ENCODE measurements at regions not wholly inside any gene's neighbourhood (a gene's known extent, or its start where the extent isn't known, plus 50 kb on each side); places are given as distances from the start of the nearest gene placed in this dataset.

- DNase-seq, result no peak
Measured at GRCh38 chr16:72399811-72400210, 227.9 kb upstream of the PMFBP1 start.

- no peak for DNase-seq
Measured at GRCh38 chr16:72397876-72398275, 225.9 kb upstream of the PMFBP1 start.

GRCh38 chr16:72394526-72394925 lies 222.6 kb upstream of the PMFBP1 start:
- DNase-seq, result no peak

DNA sequence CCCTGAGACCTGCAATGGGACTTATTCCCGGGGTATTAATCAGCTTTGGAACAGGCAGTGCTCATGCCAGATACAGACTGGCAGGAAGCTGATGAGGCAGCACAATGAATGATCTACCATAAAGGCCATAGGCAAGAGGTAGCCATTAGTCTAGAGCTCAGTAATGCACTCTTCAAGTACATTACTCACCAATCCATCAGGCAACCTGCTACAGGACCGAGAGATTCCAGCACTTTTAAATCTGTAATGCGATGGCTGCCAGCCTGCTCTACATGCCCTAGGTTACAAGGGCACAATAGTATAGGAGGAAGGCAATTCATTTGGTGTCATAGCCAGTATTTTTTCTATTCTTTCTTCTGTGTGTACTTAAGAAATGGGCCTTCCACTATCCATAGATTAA lies 217.8 kb upstream of the PMFBP1 start:
- DNase-seq, result no peak

- DNase-seq, result no peak
Measured at GRCh38 chr16:72388007-72388406, 216.1 kb upstream of the PMFBP1 start.

GRCh38 chr16:72384651-72385050 lies 212.7 kb upstream of the PMFBP1 start:
- no peak for DNase-seq

GRCh38 chr16:72380283-72380682 lies 208.3 kb upstream of the PMFBP1 start:
- no peak for DNase-seq

DNA sequence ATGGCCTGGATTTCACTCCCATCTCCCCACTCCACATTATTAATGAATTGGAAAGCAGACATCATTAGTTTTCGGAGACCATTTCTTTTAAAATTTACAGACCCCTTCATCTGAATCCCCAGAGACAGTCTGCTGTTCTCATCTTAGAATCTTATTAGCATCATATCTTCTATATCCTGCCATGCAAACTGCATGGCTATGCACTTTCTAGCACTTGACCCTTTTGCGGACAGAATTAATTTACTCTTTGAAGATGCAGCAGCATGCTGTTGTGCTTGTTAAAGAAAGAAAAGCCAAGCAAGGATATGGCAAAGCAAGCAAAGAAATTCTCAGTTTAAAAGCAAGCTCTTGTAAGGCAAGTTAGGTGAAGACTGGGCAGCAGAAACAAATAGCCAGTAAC lies 201.2 kb upstream of the PMFBP1 start:
- DNase-seq, result no peak

GRCh38 chr16:72372087-72373045 lies 200.4 kb upstream of the PMFBP1 start:
- DNase-seq, result no peak

- no peak for DNase-seq
Measured at GRCh38 chr16:72371307-72372086, 199.5 kb upstream of the PMFBP1 start.

DNA sequence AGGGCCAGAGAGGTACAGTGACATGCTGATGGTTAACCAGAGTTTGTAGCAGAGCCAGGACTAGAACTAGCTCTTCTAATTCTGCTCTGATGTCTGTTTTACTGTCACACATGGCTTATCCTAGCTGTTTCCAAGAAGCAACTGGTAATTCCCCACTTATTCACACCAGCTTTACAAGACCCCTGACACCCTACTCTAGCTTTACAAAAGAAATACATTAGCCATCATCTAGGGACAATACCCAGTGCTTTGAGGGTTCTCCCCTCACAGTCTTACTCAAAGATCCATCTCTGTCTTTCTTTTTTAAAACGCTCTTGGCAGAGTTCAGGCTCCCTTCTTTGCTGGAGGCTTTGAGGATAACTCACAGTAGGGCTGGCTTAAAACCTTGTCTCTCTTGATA lies 197.3 kb upstream of the PMFBP1 start:
- no peak for DNase-seq

- DNase-seq, result no peak
Measured at GRCh38 chr16:72367851-72368250, 195.9 kb upstream of the PMFBP1 start.

- DNase-seq, result no peak
Measured at GRCh38 chr16:72362973-72363372, 191.0 kb upstream of the PMFBP1 start.

- DNase-seq, result no peak
Measured at GRCh38 chr16:72362476-72362875, 190.5 kb upstream of the PMFBP1 start.

- DNase-seq, result no peak
Measured at GRCh38 chr16:72357910-72358309, 186.0 kb upstream of the PMFBP1 start.

GRCh38 chr16:72355561-72355960 lies 183.6 kb upstream of the PMFBP1 start:
- no peak for DNase-seq

DNA sequence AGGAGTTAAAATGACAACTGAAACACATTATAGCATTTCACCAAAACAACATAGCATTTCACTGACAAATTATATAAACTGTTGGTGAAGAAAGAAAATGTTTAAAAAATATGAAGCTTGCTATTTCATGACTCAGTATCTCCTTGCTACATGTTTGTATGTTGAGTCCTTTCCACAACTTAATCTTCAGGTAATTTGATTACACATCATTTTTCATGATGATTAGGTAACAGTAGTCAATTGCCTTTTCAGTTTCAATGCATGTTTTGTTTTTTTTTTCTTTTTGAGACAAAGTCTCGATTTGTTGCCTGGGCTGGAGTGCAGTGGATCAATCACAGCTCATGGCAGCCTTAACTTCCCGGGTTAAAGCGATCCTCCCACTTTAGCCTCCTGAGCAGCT lies 177.8 kb upstream of the PMFBP1 start:
- DNase-seq, result no peak

GRCh38 chr16:72332926-72333325 lies 161.0 kb upstream of the PMFBP1 start:
- DNase-seq, result no peak

GRCh38 chr16:72324578-72324977 lies 152.6 kb upstream of the PMFBP1 start:
- DNase-seq, result no peak

DNA sequence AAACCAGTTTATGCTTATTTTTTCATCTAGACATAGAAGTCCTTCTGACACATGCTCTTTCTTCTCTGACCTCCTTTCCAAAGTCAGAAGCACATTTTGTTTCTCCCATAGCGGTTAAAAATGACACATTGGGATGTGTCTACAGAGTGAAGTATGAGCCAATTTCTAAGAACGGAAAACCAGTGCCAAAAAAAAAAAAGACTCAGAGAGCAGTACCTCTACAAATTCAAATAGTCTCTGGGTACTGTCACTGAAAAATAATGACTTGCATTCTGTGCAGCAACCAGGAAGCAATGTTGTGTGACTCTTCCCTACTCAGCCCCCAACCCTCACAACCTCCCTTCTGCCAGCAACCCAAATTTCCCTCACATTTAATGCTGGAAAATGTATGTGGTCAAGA lies 145.5 kb upstream of the PMFBP1 start:
- DNase-seq, result no peak

DNA sequence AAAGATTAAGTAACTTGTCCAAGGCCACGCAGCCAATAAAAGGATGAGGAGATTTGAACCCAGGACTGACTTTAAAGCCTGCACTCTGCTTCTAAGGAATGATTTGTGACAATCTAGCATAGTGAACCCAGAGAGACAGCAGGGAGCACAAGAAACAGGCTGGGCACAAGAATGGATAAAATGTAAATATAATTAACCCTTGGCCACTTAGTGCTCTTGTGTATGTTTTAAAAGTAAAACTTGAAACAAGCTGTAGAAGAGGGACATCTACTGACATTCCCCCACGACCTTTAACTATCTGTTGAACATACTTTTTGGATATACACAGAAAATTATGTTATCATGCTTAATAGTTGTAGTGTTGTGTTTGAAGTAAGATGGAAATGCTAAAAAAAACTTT lies 141.9 kb upstream of the PMFBP1 start:
- no peak for DNase-seq

GRCh38 chr16:72312828-72313227 lies 140.9 kb upstream of the PMFBP1 start:
- DNase-seq, result no peak

GRCh38 chr16:72311426-72311825 lies 139.5 kb upstream of the PMFBP1 start:
- DNase-seq, result no peak

- no peak for DNase-seq
Measured at GRCh38 chr16:72309001-72309400, 137.0 kb upstream of the PMFBP1 start.

All from GOT3 (cell line).